ENCODE measurements at regions not wholly inside any gene's neighbourhood (a gene's known extent, or its start where the extent isn't known, plus 50 kb on each side); places are given as distances from the start of the nearest gene placed in this dataset.

DNA sequence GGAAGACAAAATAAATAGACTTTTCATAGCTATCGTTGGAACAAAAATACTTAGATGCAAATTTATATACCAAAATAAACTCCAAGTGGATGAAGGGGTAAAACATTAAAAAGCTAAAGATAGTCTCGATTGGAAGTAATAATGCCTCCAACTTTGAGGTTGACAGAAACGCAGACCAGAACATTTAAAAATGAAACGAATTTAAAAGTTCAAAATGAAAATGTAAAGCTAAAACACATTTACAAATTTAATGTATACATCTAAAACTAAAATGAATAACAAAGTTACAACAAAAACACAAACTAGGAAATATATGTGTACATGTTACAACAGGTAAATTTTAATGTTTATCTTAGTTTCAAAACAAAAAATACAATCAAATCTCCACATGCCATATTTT is 107.5 kb upstream of the AKR1E2 start:
- no peak for TF ChIP-seq CTCF (IDR thresholded peaks at IDR 0.05; ENCODE audit: low read depth, low read length)
- no peak for TF ChIP-seq MAX (IDR thresholded peaks at IDR 0.05; ENCODE audit: low read depth, low read length)

All from NB4 (cell line).